GM21737 (cell line): ENCODE measurements at regions not wholly inside any gene's neighbourhood (a gene's known extent, or its start where the extent isn't known, plus 50 kb on each side); places are given as distances from the start of the nearest gene placed in this dataset.

Source experiments
- ATAC-seq: cut with Tn5 transposase; IDR thresholded peaks from one replicate; pipeline ENCODE4 v1.9.1; 2021; ENCODE audit warnings: mild to moderate bottlenecking, moderate library complexity; ENCODE audit not compliant: unreplicated experiment

DNA sequence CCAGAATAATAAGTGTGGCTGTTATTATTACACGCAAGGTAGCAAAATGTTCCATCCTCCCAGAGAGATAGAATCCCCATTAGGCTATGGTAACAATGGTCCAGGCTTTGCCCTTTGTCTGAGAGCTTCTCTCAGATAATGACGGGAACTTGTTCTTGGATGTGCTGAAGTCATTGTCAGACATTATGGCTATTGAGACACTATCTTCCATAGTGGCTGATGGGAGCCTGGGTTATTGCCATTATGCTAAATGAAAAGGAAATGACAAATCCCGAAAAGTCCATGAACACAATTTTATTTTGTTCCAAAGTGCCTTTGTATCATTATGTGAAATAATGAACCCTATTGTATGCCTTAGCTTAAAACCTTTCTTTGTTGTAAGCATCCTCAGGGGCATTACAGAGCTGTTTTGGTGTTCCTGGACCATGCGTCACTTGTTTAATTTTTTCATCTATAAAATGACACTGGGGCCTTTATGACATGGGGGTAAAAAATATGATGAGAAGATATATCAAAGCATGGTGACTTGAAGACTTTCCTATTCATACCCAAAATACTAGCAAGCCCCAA is 218.5 kb downstream of the KCNS3 start:
- ATAC-seq, result no peak

DNA sequence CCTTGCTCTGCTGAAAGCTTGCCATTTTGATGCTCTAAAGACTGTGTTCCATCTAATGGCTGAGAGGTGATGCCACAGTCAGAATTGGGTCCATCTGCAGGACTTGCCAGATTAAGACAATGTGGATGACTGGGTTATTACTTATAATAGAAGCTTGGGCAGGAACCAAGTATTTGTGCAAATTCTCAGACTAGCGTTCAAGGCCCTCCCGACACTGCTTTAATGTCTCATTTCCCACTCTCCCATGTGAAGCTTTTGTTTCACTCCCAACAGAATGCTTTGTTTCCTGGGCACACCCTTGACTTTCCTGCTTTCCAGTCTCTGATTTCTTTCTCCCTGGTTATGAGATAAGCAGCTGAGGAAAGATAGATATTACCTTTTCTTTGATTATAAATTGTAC is 215.8 kb downstream of the KCNS3 start:
- ATAC-seq, result no peak

DNA sequence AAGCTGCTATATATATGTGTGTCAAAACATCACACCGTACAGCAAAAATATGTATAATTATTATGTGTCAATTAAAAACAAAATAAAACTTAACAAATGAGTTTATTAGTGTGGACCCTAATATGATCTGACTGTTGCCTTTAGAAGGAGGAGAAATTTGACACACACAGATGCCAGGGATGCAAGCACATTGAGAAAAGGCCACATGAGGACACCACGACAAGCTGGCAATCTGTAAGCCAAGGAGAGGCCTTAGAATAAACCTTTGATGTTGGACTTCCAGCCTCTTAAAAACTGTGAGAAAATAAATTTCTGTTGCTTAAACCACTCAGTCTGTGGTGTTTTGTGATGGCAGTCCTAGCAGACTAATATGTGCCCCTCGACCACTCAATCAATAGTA is 214.7 kb downstream of the KCNS3 start:
- no peak for ATAC-seq

DNA sequence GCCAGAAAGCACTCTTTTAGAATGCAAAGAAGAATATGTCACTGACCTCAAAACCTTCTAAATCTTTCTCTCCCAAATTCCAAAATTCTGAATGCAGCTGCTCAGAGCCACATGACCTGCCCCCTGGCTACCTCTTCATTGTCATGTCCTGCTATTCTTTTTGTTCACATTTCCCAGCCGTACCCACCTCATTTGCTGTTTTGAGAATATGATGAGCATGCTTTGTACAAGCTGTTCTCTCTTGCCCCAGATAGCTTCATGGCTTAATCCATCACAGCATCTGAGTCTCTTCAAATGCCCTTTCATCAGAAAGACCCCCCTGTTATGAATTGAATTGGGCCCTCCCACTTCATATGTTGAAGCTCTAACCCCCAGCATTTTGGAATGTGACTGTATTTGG is 214.3 kb downstream of the KCNS3 start:
- no peak for ATAC-seq

DNA sequence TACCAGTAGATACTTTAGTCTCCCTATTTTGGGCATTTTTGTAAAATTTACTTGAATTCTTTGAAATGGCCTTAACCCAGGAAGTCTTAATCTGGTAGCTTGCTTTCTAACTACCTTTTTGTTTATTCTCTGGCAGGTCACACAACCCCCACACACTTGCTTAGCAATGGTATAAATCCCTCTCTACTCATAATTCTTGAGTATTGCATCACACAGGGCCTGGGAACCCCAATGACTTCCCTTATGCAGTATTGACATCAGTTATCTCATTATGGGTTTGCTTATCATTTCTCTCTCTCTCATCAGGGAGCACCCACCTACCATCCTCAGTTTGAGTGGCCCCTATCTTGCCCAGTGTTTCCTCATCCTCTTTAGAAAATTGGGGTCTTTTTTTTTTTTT is 207.1 kb downstream of the KCNS3 start:
- ATAC-seq, result no peak

DNA sequence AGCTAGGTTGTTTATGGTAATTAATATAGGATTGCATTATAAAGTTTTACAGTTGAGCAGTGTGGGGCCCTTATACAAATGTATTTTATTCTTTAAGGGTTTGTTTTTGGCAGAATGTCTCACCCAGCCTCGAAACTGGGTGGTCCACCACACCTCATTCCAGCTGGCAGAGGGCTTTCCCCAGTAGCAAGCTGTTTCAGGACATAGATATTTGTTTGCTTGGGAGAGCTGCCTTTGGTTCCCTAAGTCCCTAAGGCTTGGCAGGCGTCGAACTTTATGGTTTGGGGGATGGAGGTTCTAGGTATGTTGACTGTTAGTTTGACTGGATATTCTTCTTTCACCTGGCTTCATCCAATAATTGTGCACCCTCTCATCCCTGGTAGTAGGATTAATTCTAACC is 205.9 kb downstream of the KCNS3 start:
- no peak for ATAC-seq

DNA sequence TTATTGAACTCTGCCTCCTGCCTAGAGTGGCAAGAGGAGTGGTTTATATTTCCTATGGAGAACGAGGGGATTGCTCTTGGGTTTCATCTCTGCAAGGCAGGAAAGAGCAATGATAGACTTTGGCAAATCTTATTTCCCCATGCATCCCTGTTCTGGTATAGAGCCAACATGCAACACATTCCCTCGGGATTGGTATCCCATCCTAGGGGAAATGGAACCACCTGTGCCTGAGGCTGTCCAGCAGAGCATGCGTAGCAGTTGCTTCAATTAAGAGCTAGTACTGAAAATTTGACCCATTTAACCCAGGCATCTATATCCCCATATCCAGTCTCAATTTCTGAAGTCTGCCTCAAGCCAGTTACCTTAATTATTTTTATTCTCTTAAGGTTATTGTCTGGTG is 205.3 kb downstream of the KCNS3 start:
- ATAC-seq, result no peak

DNA sequence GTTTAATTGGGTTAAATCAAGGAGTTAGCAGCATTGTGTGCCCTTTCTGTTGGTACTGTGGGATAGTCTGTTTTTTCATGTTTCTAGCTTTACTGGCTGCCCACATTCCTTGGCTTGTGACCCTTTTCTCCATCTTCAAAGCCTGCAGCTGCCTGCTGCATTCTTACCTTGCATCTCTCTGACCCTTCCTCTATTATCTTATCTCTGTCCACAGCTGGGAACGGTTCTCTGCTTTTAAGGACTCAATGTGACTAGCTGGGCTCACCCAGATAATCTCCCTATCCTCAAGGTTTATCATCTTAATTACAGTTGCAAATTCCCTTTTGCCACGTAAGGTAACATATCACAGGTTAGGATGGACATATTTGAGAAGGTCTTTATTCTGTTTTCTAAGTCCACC is 199.7 kb downstream of the KCNS3 start:
- no peak for ATAC-seq

DNA sequence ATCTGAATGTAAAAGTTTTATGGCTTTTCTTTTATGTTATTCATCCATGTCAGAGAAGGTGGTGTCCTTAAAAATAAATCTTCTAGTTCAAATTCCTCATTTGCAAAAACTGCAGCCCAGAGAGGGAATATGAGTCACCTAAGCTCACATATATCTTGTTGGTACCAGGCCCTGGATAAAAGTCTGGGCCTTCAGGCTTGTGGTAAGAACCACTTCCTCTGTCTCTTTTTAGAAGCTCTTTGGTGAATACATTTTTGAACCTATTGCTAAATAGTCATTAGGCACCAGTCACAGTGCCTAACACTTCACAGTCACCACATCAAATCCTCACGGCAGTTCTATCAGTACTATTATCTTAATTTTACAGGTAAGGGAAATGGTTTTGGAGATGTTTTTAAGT is 199.2 kb downstream of the KCNS3 start:
- ATAC-seq, result no peak

DNA sequence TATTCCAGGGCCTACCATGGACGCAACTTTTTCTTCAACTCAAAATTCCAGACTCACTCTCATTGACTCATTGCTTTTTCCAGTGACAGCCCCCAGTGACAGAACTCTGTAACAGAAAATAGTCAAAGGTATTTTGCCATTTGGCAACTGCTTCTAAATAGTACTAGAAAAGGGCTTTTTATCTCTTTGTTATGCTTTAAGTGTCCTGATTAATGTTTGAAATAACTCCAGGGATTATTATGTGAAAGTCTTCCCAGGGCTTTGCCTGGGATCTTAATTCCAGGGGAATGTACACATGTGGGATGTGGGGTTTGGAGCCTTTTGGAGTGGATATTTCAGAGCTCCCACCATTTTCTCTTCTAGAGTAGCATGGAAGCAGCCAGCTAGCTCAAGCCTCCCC is 198.8 kb downstream of the KCNS3 start:
- ATAC-seq, result no peak

DNA sequence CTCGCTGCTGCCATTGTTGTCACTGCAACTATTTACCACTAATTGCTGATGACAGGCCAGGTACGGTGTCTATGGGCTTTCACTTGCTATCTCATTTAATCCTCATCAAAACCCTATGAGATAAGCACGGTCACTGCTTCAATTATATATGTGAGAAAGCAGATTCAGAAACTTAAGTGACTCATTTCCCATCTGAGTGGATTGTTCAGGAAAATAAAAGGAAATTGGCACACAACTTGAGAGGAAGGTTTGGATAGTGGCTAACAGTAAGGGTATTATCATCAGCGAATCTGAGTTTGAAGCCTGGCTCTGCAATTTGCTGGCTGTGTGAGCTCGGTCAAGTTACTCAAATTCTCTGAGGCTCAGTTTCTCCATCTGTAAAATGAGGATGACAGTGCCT is 196.0 kb downstream of the KCNS3 start:
- ATAC-seq, result no peak

DNA sequence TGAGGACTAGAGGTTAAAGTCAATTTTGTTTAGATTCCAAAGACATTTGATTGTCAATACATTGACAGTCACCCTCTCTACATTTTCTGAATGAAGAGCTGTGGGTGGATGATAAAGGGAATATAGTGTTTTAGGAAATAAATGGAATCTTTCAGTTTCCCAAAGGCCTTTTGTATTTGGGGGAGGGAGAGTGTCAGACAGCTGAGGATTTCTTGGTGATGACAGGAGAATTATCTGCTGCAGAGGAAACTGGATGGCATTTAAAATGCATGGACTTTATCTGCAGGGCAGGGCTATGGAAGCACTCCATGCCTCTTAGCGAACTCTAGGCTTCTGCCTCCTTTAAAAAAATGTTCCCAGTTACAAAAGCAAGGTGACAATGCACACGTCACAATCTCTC is 195.1 kb downstream of the KCNS3 start:
- ATAC-seq, result no peak

DNA sequence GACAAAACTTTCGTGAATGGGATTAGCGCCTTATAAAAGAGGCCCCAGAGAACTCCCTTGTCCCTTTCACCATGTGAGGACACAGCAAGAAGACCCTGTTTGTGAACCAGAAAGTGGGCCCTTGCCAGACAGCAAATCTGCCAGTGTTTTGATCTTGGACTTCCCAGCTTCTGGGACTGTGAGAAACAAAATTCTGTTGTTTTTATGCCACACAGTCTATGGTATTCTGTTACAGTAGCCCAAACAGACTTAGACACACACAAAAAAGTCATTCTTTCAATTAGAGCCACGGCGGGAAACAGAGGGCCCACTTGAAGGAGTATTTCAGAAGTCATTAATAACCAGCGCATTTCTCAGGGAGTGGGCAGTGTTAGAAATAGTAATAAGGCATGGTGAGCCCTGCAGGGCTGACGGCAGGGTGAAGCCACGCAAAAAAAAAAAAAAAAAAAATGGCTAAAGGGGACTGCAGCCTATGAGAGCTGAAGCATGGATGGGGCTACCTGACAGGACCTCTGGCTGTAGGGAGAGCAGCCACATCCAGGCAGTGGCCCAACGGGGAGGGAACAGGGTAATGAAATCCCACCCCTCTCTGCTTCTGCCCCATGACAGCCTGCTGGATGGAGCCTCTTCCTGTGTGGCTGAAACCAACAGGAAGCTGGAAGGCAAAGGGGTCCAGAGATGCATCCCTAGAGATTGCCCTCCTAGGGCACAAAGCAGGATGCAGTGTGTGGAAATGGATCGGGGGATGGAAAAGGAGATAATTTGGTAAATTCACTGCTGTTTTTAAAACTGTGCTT is 189.3 kb downstream of the KCNS3 start:
- ATAC-seq, result no peak

DNA sequence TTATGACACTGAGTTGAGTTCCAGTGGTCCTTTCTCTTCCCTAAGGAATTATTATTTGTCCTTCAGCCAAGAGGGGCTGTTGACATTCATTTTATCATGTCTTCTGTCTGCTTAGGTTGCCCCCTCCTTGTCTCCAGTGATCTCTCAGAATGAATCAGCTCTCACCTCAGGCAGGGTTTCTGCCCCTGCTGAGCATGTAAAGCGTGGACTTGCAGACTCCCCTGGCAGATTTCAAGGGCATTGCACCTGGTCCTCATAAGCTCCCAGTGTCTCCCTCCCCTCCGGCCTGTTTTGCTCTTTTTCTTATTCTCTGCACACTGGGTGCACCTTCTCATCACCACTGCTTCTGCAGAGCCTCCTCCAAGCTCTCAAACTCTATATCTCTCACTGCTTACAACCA is 188.4 kb downstream of the KCNS3 start:
- ATAC-seq, result no peak

DNA sequence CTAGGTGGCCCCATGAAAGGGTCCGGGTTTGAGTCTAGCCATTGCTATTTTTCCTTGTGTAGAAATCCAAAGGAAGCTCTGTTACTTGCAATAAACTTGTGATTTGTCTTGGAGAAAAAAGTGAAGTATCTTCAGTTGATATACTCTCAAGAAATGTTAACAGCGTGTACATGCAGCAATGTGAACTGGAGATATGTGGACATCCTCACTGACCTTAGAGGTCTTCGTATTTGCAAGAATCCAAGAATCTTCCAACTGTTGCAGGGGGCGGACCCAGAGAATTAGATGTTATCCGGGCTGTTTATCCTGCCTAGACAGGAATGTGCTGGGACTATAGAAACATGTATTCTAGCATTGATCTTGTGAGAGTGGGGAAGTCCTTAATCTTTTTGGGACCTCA is 187.6 kb downstream of the KCNS3 start:
- no peak for ATAC-seq

DNA sequence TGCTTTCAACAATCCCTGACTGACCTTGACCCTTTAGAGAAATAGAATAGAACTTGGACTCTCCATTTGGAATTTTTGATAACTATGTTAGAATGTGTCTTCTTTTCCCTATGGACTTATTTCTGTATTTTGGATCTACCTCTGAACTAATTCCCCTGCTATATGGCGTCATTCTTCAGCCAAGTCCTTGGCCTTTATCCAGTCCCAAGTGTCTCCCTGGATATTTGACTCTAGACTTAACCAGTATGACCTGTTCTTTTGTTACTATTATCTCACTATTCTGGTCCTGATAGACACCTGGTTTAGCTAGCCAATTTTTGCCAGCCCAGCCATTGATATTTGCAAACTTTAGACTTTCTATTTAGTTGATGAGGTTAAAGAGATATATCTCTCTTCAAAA is 186.8 kb downstream of the KCNS3 start:
- ATAC-seq, result no peak

DNA sequence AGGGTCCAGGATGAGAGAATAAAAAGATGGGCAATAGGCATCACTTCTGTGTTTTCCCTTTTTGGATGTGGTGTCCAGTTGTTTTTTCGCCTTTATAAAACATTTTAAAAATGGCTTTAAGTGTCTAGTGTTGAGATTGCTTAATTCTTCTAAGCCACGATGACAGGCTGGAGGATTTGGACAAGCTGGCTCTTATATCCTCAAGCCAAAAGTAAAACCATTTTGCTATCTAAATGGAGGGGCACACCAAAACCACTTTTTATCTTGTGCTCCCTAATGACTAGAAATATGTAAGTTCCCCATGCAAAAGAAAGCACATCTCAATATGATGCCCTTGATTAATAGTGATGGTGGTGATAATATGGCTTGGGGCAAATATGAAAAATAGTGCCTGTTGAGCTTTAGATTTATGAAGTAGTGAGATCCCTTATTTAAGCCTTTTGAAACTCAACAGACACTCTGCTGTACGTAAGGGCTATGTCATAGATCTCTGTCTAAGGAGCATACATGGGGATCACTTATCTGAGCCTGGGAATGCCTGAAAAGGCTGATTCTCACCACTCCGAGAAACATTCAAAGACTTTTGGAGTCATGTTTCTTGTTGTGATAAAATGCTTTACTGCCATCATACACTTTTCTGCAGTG is 185.5 kb downstream of the KCNS3 start:
- no peak for ATAC-seq

DNA sequence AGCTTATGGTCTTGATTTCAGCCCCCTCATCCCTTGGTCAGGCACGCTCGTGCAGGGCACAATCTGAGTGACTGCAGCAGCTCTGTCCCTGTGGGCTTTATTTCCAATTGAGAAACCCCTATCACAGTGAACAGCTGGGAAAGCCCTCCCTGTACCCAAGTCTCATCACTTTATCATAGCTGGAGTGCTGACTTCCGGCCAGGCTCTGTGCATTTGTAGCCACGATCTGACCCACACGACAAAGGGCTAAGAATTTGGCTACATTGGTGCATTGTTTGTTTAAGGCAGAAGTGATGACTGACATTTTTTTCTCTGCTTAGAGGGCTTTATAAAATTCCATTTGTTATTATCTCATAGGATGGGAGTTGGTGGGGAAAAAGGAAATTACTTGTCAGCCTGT is 184.4 kb downstream of the KCNS3 start:
- no peak for ATAC-seq

DNA sequence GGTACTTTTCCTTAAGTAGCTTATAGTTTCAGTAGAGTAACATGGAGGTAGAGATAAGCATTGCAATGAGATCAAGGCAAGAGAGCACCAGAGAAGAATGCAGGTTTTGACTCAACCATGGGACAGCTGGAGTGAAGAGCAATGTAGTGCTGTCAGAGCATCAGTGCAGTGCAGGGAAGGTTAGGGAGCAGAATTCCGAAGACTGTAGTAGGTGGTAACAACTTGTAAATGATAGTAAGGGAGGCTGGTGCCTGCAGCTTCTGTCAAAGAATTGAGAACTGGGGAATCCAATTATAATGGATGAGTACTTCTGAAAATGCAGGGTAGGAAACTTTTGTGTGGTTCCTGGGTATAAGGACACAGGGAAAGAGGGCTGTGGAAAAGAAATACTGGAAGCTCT is 183.2 kb downstream of the KCNS3 start:
- no peak for ATAC-seq

DNA sequence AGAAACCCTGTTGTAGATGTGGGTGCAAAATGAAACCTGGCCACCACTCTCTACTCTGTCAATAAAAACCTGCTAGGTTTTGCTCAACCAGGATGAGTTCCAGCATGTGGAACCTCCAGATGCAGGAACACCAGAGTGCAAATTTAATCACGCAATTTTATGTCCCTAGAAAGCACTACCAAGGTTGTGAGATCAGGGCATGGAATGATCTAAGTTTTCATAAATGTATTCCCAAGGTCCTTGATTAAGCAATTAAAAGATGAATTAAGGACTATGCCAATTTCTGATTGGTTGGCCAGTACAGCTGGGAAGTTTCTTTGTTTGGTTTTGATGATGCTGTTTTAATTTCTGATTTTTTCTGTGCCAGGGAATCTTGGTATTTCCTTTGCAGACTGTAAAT is 179.2 kb downstream of the KCNS3 start:
- ATAC-seq, result no peak

DNA sequence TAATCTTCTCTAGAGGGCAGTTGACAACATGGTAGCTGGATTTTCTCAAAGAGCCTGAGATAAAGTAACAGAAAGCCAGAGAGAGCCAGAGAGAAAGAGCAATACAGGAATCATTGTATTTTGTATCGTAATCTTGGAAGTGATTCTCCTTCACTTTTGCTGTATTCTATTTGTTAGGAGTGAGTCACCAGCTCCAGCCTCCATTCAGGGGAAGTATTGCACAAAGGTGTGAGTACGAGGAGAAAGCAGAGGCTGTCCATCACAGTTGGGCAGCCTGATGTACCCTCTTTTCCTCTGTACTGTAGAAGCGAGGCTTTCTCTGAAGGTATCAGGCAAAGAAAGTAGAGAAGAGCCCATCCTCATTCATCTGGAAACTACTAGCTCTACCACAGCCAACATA is 176.8 kb downstream of the KCNS3 start:
- no peak for ATAC-seq

DNA sequence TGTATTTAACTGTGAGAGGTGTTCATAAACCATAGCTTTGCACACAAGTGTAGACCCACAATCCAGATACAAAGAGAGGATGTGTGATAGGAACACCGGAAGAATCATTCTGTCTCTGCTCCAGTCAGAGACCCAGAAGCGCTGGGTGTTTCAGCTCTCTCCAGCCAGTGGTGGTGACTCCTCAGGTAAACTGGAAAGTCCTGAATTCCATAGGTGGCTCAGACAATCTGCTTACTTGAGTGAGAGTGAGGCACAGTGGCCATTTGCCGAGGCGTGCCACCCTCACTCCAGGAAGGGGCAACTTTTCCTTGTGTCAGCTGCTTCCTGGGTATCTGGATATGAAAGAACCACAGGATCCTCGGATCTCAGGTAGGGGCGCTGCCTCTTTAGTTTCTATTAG is 171.5 kb downstream of the KCNS3 start:
- ATAC-seq, result no peak

DNA sequence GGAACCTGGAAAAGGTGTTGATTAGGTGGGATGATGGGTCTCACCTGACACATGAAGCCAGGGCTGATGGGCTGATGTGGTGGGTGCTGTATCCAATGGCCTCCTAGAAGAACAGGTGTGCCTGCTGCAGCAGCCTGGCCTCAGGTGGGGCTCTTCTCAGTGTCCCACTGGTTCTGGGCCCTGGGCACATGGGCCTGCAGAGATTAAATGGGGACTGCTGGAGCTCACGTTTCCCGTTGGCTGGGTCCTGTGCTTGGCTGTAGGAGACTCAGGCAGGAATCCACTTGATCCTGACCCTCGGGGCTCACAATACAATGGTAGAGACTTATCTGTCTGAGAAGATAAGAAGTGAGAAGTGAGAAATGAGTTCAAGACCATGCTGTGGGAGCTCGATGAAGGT is 170.9 kb downstream of the KCNS3 start:
- no peak for ATAC-seq
